VCaP (cell line): ENCODE measurements at regions not wholly inside any gene's neighbourhood (a gene's known extent, or its start where the extent isn't known, plus 50 kb on each side); places are given as distances from the start of the nearest gene placed in this dataset.

Source experiments
- H3K27ac ChIP-seq: fragments of 450-650 bp; 2 replicates; pipeline ENCODE4 v1.5.1; 2017
- CTCF ChIP-seq: fragments of 450-650 bp; conservative IDR thresholded peaks from 2 replicates; pipeline ENCODE4 v1.5.1; 2017; ENCODE audit warnings: mild to moderate bottlenecking, moderate library complexity

- no peak overlapping the region; the same call in 1 of the 2 replicates for H3K27ac ChIP-seq
- TF ChIP-seq CTCF = peak; percentile 82
Measured at GRCh38 chr6:148144917-148145521, 197.6 kb upstream of the SASH1 start.

GRCh38 chr6:148146717-148147462 lies 195.7 kb upstream of the SASH1 start:
- TF ChIP-seq CTCF = no peak
- no peak overlapping the region for H3K27ac ChIP-seq

- TF ChIP-seq CTCF = no peak
- no peak overlapping the region for H3K27ac ChIP-seq
Measured at GRCh38 chr6:148147463-148147830, 195.2 kb upstream of the SASH1 start.

- H3K27ac ChIP-seq = no peak overlapping the region
- no peak for TF ChIP-seq CTCF
Measured at GRCh38 chr6:148151896-148152643, 190.6 kb upstream of the SASH1 start.

GRCh38 chr6:148154668-148155067 lies 188.0 kb upstream of the SASH1 start:
- no peak for TF ChIP-seq CTCF
- no peak overlapping the region for H3K27ac ChIP-seq

- H3K27ac ChIP-seq = no peak overlapping the region
- TF ChIP-seq CTCF = no peak
Measured at GRCh38 chr6:148155293-148155692, 187.3 kb upstream of the SASH1 start.

GRCh38 chr6:148157841-148158240 lies 184.8 kb upstream of the SASH1 start:
- no peak for TF ChIP-seq CTCF
- H3K27ac ChIP-seq = no peak overlapping the region
